Keratinocyte (primary cell): ENCODE measurements at regions not wholly inside any gene's neighbourhood (a gene's known extent, or its start where the extent isn't known, plus 50 kb on each side); places are given as distances from the start of the nearest gene placed in this dataset.

Experiments used
- DNase-seq: peaks from one replicate; pipeline ENCODE4 v3.0.0-alpha.2; 2011; ENCODE audit warnings: low read depth, missing footprints, low spot score
- FAIRE-seq: peaks from 2 replicates; lab custom pipeline; 2011; peaks lifted over from hg19 to GRCh38; lab: Jason Lieb, UNC
- H2AFZ ChIP-seq: 2 replicates; pipeline ENCODE4 v1.6.0; 2012; ENCODE audit warnings: low read length, control low read depth, inconsistent platforms; ENCODE audit not compliant: control insufficient read depth
- H3K27ac ChIP-seq: 2 replicates; pipeline ENCODE4 v1.5.1; 2011; ENCODE audit warnings: low read length; ENCODE audit not compliant: control insufficient read depth, insufficient read depth
- H3K27me3 ChIP-seq: 3 replicates; pipeline ENCODE4 v1.6.0; 2011; ENCODE audit warnings: low read length; ENCODE audit not compliant: control insufficient read depth, insufficient read depth; ENCODE audit errors: extremely low read depth
- H3K36me3 ChIP-seq, 2 experiments: 2 replicates in 1 of 2; 3 replicates in 1 of 2; pipeline ENCODE4 v1.5.1; 2011; ENCODE audit warnings: low read length in 2 of 2, mild to moderate bottlenecking in 1 of 2; ENCODE audit not compliant: control insufficient read depth in 2 of 2, insufficient read depth in 2 of 2; ENCODE audit errors: extremely low read depth in 1 of 2
- H3K4me1 ChIP-seq: 3 replicates; pipeline ENCODE4 v1.5.1; 2011; ENCODE audit warnings: low read length; ENCODE audit not compliant: control insufficient read depth, insufficient read depth; ENCODE audit errors: extremely low read depth
- H3K4me2 ChIP-seq: 3 replicates; pipeline ENCODE4 v1.6.0; 2011; ENCODE audit warnings: low read depth, low read length; ENCODE audit not compliant: control insufficient read depth, insufficient read depth; ENCODE audit errors: extremely low read depth
- H3K4me3 ChIP-seq, 3 experiments: fragments of 200-600 bp in 1 of 3; sonication (generic) in 1 of 3; 2 replicates in 2 of 3; 3 replicates in 1 of 3; pipeline ENCODE4 v1.5.1; 2011 to 2016; ENCODE audit warnings: low read length in 3 of 3, mild to moderate bottlenecking in 3 of 3, control low read depth in 2 of 3, inconsistent platforms in 1 of 3, low read depth in 1 of 3, mixed read lengths in 1 of 3, mixed run types in 1 of 3, moderate library complexity in 1 of 3; ENCODE audit not compliant: control insufficient read depth in 2 of 3, insufficient read depth in 2 of 3; ENCODE audit errors: extremely low read depth in 1 of 3
- H3K79me2 ChIP-seq: 2 replicates; pipeline ENCODE4 v1.6.0; 2012; ENCODE audit warnings: low read length; ENCODE audit not compliant: control insufficient read depth, insufficient read depth
- H3K9ac ChIP-seq: 3 replicates; pipeline ENCODE4 v1.6.0; 2011; ENCODE audit warnings: low read length; ENCODE audit not compliant: control insufficient read depth, insufficient read depth; ENCODE audit errors: extremely low read depth
- H3K9me1 ChIP-seq: 3 replicates; pipeline ENCODE4 v1.6.0; 2011; ENCODE audit warnings: low read length; ENCODE audit not compliant: control insufficient read depth, insufficient read depth; ENCODE audit errors: extremely low read depth
- H3K9me3 ChIP-seq: 2 replicates; pipeline ENCODE4 v1.5.1; 2012; ENCODE audit warnings: low read depth, low read length; ENCODE audit not compliant: control insufficient read depth
- H4K20me1 ChIP-seq: 3 replicates; pipeline ENCODE4 v1.6.0; 2011; ENCODE audit warnings: low read length; ENCODE audit not compliant: control insufficient read depth, insufficient read depth; ENCODE audit errors: extremely low read depth
- EZH2 ChIP-seq: IDR thresholded peaks from one replicate; pipeline ENCODE4 v1.6.1; 2012; ENCODE audit warnings: inconsistent platforms, mild to moderate bottlenecking, low read length, moderate library complexity
- dilution Hi-C: fragments of 300-500 bp; cut with MboI; formaldehyde crosslinking; loops from one replicate; pipeline ENCODE4 v1.7.0; 2020; ENCODE audit warnings: low sequenced_read_pairs; ENCODE audit not compliant: extremely low pct_ligation_motif_present
- TF ChIP-seq, protein P1 (sequence below), 3 experiments: IDR thresholded peaks in 1 of 3; conservative IDR thresholded peaks in 1 of 3; optimal IDR thresholded peaks in 1 of 3; 2 replicates in 2 of 3; 3 replicates in 1 of 3; pipeline versions ENCODE3 to v1.5.1; 2011; ENCODE audit warnings: low read length in 3 of 3, mild to moderate bottlenecking in 3 of 3, moderate library complexity in 2 of 3, control low read depth in 1 of 3, inconsistent platforms in 1 of 3; ENCODE audit not compliant: insufficient read depth in 2 of 3; ENCODE audit errors: extremely low read depth in 1 of 3

- Histone ChIP-seq H3K27ac (no peak overlapping the region), H3K27me3 (no peaks in the 10 kb centered on the region), H3K4me3 (no peak overlapping the region), H3K4me1 (peaks cover 5% of the 10 kb centered on the region), H3K79me2 (no peaks in the 10 kb centered on the region), H4K20me1 (no peaks in the 10 kb centered on the region), H3K4me2 (no peak overlapping the region), H3K9ac (no peak overlapping the region), H3K36me3 (no peaks in the 10 kb centered on the region), H3K9me1 (no peaks in the 10 kb centered on the region), H2AFZ (no peak overlapping the region), H3K9me3 (peaks cover 2% of the 10 kb centered on the region)
- no peak for FAIRE-seq
- DNase-seq, result no peak
- dilution Hi-C loops, result no loop called here
- TF ChIP-seq EZH2, result no peak
- TF ChIP-seq, protein P1, sequence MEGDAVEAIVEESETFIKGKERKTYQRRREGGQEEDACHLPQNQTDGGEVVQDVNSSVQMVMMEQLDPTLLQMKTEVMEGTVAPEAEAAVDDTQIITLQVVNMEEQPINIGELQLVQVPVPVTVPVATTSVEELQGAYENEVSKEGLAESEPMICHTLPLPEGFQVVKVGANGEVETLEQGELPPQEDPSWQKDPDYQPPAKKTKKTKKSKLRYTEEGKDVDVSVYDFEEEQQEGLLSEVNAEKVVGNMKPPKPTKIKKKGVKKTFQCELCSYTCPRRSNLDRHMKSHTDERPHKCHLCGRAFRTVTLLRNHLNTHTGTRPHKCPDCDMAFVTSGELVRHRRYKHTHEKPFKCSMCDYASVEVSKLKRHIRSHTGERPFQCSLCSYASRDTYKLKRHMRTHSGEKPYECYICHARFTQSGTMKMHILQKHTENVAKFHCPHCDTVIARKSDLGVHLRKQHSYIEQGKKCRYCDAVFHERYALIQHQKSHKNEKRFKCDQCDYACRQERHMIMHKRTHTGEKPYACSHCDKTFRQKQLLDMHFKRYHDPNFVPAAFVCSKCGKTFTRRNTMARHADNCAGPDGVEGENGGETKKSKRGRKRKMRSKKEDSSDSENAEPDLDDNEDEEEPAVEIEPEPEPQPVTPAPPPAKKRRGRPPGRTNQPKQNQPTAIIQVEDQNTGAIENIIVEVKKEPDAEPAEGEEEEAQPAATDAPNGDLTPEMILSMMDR (optimal IDR thresholded peaks at IDR 0.05 in 1 of 3, IDR thresholded peaks at IDR 0.05 in 1 of 3, conservative IDR thresholded peaks at IDR 0.05 in 1 of 3; ENCODE audit: extremely low read depth in 1 of 3, insufficient read depth in 2 of 3, low read length in 3 of 3), result no peak
These were observed 741.0 kb downstream of the UQCRFS1 start for GRCh38 chr19:28471731-28472510.

- no peaks in the 10 kb centered on the region for H3K27me3 ChIP-seq
- H3K36me3 ChIP-seq, result no peaks in the 10 kb centered on the region
- H3K4me1 ChIP-seq, result peaks cover 11% of the 10 kb centered on the region
- H3K4me2 ChIP-seq, result no peak overlapping the region
- no peak overlapping the region for H2AFZ ChIP-seq
- TF ChIP-seq EZH2, result no peak
- TF ChIP-seq, protein P1 (optimal IDR thresholded peaks at IDR 0.05 in 1 of 3, IDR thresholded peaks at IDR 0.05 in 1 of 3, conservative IDR thresholded peaks at IDR 0.05 in 1 of 3; ENCODE audit: extremely low read depth in 1 of 3, insufficient read depth in 2 of 3, low read length in 3 of 3), result no peak
- H3K9ac ChIP-seq, result no peak overlapping the region
- FAIRE-seq, result no peak
- no peaks in the 10 kb centered on the region for H4K20me1 ChIP-seq
- no peaks in the 10 kb centered on the region for H3K9me1 ChIP-seq
- H3K79me2 ChIP-seq, result no peaks in the 10 kb centered on the region
- H3K9me3 ChIP-seq, result no peaks in the 10 kb centered on the region
- no peak for DNase-seq
- H3K27ac ChIP-seq, result no peak overlapping the region
- H3K4me3 ChIP-seq, result no peak overlapping the region
- dilution Hi-C loops, result no loop called here
These were observed 743.4 kb downstream of the UQCRFS1 start for GRCh38 chr19:28469544-28469943.
